ENCODE measurements at regions not wholly inside any gene's neighbourhood (a gene's known extent, or its start where the extent isn't known, plus 50 kb on each side); places are given as distances from the start of the nearest gene placed in this dataset.

DNA sequence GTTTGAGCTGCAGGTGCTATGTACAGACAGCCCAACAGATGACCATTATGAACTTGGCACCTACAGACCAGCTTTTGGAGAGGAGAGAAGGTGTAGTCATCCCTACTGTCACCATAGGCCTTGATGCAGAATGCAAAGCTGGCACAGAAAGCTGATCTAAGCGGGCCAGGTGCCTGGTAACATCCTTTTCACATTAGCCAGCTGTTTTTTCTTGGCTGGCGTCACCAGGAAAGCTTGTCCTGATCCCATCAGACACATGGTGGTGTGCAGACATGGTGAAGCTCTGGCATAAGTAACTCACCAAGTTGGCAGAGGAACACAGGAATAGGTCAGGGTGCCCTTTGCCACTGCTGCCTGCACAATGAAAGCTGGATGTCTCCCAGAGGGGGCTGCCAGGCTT is 97.2 kb upstream of the MB21D2 start:
- dilution Hi-C loops (cut with MboI; ENCODE audit: extremely low pct_ligation_motif_present, low sequenced_read_pairs): no loop called here
- FAIRE-seq: no peak

DNA sequence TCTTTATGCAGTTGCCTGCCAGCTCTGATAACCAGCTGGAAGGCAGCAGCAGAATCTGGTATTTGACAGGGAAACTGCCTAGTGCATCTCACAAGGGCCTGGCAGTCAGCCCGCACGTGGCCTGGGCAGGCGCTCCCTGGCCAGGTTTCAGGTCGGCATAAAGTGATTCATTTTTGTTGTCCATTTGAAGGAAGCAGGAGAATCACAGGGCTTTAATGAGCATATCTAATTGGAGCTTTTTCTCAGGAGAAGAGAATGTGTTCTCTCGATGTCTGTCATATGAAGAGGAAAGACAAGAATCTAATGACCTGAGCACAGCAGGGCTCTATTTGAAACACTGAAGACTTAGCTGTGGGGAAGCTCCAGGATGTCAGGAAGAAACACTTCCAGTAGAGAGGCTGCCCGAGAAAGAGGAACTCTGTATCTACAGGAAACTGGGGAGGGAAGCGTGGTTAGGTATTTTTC is 98.8 kb upstream of the MB21D2 start:
- CTCF ChIA-PET: interaction anchor here (1.0 to 1.2 kb wide), 3 partner anchors 8 to 101 kb away, joined by 3 read pairs; no protein-coding TSS in a partner anchor
- no peak for FAIRE-seq
- TF ChIP-seq MYC (IDR thresholded peaks at IDR 0.05; ENCODE audit: low read depth, low read length) (no peak), POLR2A (IDR thresholded peaks at IDR 0.05; ENCODE audit: low read depth, low read length) (no peak), FOS (IDR thresholded peaks at IDR 0.05; ENCODE audit: borderline replicate concordance, insufficient read depth, low read length) (no peak), JUN (IDR thresholded peaks at IDR 0.05; ENCODE audit: borderline replicate concordance, insufficient read depth, insufficient read length, low read depth) (no peak)
- TF ChIP-seq, protein P1, sequence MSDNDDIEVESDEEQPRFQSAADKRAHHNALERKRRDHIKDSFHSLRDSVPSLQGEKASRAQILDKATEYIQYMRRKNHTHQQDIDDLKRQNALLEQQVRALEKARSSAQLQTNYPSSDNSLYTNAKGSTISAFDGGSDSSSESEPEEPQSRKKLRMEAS (IDR thresholded peaks at IDR 0.05; ENCODE audit: insufficient read depth, insufficient read length): no peak

More for the DNA sequence above, 97.2 kb upstream of the MB21D2 start:
- Histone ChIP-seq H3K4me1 (ENCODE audit: control insufficient read depth, extremely low read depth, insufficient read depth, low read length) (no peaks in the 10 kb centered on the region), H3K36me3 (ENCODE audit: control insufficient read depth in 2 of 2, extremely low read depth in 1 of 2, insufficient read depth in 2 of 2, low read length in 2 of 2) (no peaks in the 10 kb centered on the region), H3K79me2 (ENCODE audit: control insufficient read depth, insufficient read depth, low read length) (no peaks in the 10 kb centered on the region), H3K4me3 (replicated peaks in 1 of 3; ENCODE audit: insufficient read depth in 1 of 3, low read depth in 1 of 3, low read length in 3 of 3) (no peak overlapping the region), H3K27me3 (ENCODE audit: control insufficient read depth in 2 of 2, insufficient read depth in 2 of 2, low read length in 2 of 2) (no peaks in the 10 kb centered on the region), H3K9ac (replicated peaks; ENCODE audit: extremely low read depth, insufficient read depth, low read length) (no peak overlapping the region), H4K20me1 (replicated peaks; ENCODE audit: control insufficient read depth, extremely low read depth, insufficient read depth, low read length) (no peaks in the 10 kb centered on the region), H3K9me3 (replicated peaks; ENCODE audit: control insufficient read depth, insufficient read depth, low read length) (no peaks in the 10 kb centered on the region), H2AFZ (ENCODE audit: low read depth, low read length) (no peak overlapping the region), H3K27ac (ENCODE audit: insufficient read depth, low read depth, low read length) (no peak overlapping the region), H3K9me1 (replicated peaks; ENCODE audit: control insufficient read depth, extremely low read depth, insufficient read depth, low read length) (no peaks in the 10 kb centered on the region), H3K4me2 (ENCODE audit: insufficient read depth, low read length) (no peak overlapping the region)
- TF ChIP-seq, protein P1 (IDR thresholded peaks at IDR 0.05; ENCODE audit: insufficient read depth, insufficient read length): no peak
- TF ChIP-seq JUN (IDR thresholded peaks at IDR 0.05; ENCODE audit: borderline replicate concordance, insufficient read depth, insufficient read length, low read depth) (no peak), FOS (IDR thresholded peaks at IDR 0.05; ENCODE audit: borderline replicate concordance, insufficient read depth, low read length) (no peak), EZH2 (IDR thresholded peaks at IDR 0.05; ENCODE audit: borderline replicate concordance, low read depth, low read length, severe bottlenecking) (no peak), GATA2 (IDR thresholded peaks at IDR 0.05; ENCODE audit: insufficient read depth, insufficient read length, low read depth, low read length) (no peak)
- TF ChIP-seq, protein P2, sequence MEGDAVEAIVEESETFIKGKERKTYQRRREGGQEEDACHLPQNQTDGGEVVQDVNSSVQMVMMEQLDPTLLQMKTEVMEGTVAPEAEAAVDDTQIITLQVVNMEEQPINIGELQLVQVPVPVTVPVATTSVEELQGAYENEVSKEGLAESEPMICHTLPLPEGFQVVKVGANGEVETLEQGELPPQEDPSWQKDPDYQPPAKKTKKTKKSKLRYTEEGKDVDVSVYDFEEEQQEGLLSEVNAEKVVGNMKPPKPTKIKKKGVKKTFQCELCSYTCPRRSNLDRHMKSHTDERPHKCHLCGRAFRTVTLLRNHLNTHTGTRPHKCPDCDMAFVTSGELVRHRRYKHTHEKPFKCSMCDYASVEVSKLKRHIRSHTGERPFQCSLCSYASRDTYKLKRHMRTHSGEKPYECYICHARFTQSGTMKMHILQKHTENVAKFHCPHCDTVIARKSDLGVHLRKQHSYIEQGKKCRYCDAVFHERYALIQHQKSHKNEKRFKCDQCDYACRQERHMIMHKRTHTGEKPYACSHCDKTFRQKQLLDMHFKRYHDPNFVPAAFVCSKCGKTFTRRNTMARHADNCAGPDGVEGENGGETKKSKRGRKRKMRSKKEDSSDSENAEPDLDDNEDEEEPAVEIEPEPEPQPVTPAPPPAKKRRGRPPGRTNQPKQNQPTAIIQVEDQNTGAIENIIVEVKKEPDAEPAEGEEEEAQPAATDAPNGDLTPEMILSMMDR (IDR thresholded peaks at IDR 0.05; ENCODE audit: extremely low read depth in 1 of 2, insufficient read depth in 1 of 2, low read depth in 1 of 2, low read length in 2 of 2): no peak
- intact Hi-C loops (cut with micrococcal nuclease): no loop called here
- no peak for DNase-seq (ENCODE audit: low read depth, low spot score)
- POLR2A ChIA-PET: no interaction called here
- no TSS peak for BruUV-seq (replicated peaks)
- CTCF ChIA-PET: no interaction called here

More for the DNA sequence above, 98.8 kb upstream of the MB21D2 start:
- no peak overlapping the region for H3K4me3 ChIP-seq (replicated peaks in 1 of 3; ENCODE audit: insufficient read depth in 1 of 3, low read depth in 1 of 3, low read length in 3 of 3)
- H3K4me2 ChIP-seq (ENCODE audit: insufficient read depth, low read length): no peak overlapping the region
- no peaks in the 10 kb centered on the region for H3K9me3 ChIP-seq (replicated peaks; ENCODE audit: control insufficient read depth, insufficient read depth, low read length)
- no peaks in the 10 kb centered on the region for H3K27me3 ChIP-seq (ENCODE audit: control insufficient read depth in 2 of 2, insufficient read depth in 2 of 2, low read length in 2 of 2)
- no peak overlapping the region for H3K27ac ChIP-seq (ENCODE audit: insufficient read depth, low read depth, low read length)
- dilution Hi-C loops (cut with MboI; ENCODE audit: extremely low pct_ligation_motif_present, low sequenced_read_pairs) (no loop called here), intact Hi-C loops (cut with micrococcal nuclease) (no loop called here)
- no peaks in the 10 kb centered on the region for H3K79me2 ChIP-seq (ENCODE audit: control insufficient read depth, insufficient read depth, low read length)
- no TSS peak for BruUV-seq (replicated peaks)
- H3K9me1 ChIP-seq (replicated peaks; ENCODE audit: control insufficient read depth, extremely low read depth, insufficient read depth, low read length): no peaks in the 10 kb centered on the region
- H4K20me1 ChIP-seq (replicated peaks; ENCODE audit: control insufficient read depth, extremely low read depth, insufficient read depth, low read length): no peaks in the 10 kb centered on the region
- POLR2A ChIA-PET: no interaction called here
- no peaks in the 10 kb centered on the region for H3K4me1 ChIP-seq (ENCODE audit: control insufficient read depth, extremely low read depth, insufficient read depth, low read length)
- H3K9ac ChIP-seq (replicated peaks; ENCODE audit: extremely low read depth, insufficient read depth, low read length): no peak overlapping the region
- DNase-seq (ENCODE audit: low read depth, low spot score): no peak
- no peak overlapping the region for H2AFZ ChIP-seq (ENCODE audit: low read depth, low read length)
- no peaks in the 10 kb centered on the region for H3K36me3 ChIP-seq (ENCODE audit: control insufficient read depth in 2 of 2, extremely low read depth in 1 of 2, insufficient read depth in 2 of 2, low read length in 2 of 2)
